GM20431 (cell line): ENCODE measurements at regions not wholly inside any gene's neighbourhood (a gene's known extent, or its start where the extent isn't known, plus 50 kb on each side); places are given as distances from the start of the nearest gene placed in this dataset.

Source experiments
- in situ Hi-C: fragments of 300-500 bp; cut with MseI, MboI; formaldehyde crosslinking; loops from one replicate; pipeline ENCODE4 v1.15.0; 2020; ENCODE audit warnings: low sequenced_read_pairs; ENCODE audit not compliant: unreplicated experiment

DNA sequence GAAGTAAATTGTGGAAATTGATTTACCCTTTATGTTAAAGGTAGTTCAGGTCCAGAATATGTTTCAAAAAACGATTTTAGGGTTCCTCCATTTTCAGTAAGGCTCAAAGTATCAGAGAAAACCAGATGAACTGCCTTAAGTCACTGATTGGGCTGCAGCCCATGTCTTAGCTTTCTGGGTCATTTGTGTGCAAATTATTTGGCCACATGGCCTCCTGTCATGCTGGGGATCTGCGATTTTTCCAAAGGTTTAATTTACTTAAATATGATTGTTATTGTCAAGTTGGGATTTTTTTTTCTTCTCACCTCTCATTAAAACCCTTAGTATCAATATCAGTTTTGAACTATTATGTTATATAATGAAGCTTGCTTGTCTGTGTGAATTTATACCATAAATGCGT lies 135.9 kb upstream of the DPYD start:
- in situ Hi-C loops, result no loop called here

DNA sequence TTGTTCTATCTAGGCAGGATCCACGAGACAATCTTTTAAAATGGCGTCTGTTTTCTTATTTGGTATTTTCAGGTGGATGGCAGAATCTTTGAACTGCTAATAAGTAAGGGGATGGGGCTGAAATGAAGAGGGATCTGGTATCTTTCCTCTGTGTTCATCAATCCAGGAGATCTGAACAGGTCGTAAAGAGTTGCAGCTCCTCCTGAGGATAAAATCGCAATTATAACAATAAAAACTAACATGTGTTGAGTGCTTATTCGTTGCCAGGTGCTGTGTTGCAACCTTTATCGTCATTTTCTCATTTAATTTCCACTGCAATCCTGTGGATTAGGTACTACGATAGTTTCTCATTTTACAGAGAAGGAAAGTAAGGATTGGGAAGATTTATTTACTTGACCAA lies 134.6 kb upstream of the DPYD start:
- in situ Hi-C loops, result no loop called here

DNA sequence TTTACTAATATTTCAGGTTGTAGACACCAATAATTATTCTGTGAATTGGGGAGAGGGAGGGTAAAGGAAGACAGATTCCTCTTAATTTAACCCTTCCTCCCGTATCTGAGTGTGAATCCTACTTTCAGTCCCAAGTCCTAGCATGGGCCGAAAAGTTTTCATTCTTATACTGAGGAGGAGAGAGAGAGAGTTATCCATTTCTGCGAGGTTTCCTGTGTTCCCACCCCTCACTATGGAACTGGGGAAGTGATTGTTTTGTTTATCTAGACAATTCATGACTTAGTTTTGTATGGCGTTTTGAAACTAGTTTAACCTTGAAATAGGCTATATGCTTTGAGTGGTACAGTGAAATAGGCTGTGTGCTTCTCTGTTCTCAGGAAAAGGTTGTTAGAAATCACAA lies 134.0 kb upstream of the DPYD start:
- in situ Hi-C loops, result no loop called here

DNA sequence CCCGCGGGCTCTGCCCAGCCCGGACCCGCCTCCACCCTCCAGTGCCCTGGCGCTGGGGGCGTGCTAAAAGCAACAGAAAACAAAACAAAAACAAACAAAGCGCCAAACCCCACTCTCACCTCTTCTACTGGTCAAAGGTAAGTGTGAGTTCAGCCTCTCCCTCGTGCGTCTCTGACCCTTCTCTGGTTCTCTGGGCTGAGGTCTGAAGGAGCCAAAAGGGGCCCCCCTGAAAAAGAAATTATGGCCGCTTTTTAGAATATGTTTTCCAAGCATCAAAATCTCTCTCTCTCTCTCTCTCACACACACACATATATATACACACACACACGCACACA lies 133.5 kb upstream of the DPYD start:
- in situ Hi-C loops, result no loop called here

DNA sequence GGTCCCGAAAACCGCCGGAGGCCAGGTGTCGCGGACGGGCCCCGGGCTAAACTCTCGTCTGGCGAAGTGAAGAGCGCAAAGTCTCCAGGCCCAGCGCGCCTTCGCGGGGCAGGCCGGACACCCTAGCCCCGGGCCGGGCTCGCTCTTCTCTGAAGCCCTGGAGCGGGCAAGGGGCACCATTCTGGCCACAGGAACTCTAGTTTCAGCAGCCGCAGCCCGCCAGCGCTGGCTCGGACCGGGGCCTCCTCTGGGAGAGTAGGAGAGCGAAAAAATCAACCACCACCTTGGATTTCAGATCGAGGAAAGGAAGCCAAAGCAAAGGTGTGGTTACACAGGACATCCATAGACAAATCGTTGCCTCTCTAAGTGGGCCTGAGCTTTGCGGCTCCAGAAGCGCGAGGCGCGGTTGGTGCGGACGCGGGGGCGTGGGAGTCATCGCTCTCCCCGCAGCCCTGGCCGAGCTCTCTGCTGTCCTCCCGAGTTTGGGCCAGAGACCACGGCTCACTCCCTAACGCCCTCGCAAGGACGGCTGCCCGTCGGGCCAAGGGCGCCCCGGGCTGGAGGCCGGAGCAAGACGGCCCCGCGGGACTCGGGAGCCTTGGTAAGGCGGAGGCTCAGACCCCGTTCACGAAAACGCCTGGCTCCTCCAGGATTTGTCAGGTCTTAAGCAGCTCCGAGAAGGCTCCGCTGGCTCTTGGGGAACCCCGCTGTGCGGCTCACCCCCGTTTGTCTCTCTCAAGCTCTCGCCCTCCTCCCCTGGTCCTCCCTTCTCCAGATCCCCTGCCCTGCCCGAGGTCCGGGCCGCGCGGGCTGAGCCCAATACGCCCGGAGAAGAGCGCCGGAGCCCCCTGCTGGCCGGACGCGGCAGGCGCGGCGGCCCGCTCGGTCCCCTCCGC lies 132.9 kb upstream of the DPYD start:
- in situ Hi-C loops, result no loop called here

DNA sequence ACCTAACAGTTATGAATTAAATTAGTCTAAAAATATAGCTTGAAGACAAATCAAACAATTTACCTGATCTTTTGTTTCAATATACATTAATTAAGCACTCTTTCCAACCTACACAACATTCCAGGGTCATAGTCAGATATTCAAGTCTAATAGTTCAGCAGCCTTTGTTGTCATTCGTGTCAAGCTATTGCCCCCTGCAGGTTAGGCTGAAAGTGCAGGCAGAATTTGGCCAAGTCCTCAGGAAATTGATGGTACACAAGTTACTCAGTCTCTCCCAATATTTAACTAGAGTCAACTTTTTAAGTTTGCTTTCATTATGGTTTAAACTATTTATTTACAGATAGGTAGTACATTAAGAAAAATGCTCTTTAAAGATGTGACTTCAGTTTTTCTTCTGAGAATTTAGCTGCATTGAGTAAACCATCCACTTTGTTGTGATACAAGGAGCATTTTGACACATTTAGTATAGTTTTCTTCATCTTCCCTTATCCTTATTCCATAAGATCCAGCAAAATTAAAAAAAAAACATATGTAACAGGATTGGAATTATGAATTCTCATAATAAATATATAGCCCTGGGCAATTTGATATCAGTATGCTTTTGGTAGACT lies 130.3 kb upstream of the DPYD start:
- in situ Hi-C loops, result no loop called here

DNA sequence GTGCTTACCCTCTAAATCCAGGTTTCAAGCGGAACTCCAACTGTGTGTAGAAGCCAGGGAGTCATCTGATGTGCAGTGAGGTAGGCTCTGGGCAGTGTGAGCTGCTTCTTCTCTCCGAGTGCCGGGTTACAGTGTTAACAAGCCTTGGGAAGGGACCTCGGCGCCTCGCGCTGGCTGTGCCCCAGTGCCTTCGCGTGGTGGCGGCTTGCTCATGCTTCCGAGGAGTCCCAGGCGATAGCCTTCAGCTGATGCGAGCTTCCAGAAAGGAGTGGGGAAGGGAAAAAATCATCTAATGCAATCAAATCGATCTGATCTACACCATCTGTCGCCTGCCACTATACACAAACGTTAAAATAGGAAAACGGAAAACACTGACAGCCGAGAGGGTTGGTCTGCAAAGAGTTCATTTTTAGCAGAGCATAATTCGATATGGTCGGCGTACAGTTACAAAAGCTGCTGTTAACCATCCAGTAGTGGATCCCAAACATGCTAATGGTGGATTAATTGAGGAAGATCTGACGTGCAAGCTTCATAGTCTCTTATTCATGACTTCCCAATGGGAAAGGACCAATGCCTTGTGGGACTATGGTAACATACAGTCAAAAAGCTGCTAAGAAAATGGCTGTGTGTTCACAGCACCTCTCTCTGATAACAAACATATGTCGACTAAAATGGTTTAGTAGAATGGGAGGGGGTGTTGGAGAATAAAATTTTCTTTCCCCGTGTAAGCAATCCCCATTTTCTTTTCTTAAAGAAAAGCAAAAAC lies 128.7 kb upstream of the DPYD start:
- in situ Hi-C loops, result loop anchor here (25.0 kb wide), 1 partner anchor 1087 kb away; no protein-coding TSS in a partner anchor

DNA sequence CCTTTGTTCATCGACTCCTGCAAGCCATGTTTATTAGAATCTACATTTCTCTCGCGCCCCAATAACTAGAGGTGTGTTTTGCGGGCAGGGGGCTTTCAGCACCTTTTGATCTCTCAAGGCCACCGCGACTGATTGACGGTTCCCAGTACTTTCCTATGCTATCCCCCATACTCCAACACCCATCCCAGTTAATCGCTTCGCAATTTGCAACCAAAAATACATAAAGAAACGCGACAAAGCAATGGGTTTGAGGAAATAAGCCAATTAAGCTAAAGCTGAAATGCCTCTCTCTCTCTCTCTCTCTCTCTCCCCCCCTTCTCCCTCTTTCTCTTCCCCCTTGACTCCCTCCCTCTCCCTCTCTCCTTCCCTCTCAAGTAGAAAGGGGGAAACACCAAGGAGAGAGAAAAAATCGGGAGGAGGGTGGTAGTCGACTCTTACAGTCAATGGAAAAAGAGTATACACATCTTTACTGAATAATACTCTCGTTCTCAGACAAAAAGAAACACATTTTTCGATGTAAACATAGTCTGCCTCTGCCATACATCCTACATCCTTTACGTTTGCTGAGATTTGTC lies 128.0 kb upstream of the DPYD start:
- in situ Hi-C loops, result loop anchor here (25.0 kb wide), 1 partner anchor 1087 kb away; no protein-coding TSS in a partner anchor

DNA sequence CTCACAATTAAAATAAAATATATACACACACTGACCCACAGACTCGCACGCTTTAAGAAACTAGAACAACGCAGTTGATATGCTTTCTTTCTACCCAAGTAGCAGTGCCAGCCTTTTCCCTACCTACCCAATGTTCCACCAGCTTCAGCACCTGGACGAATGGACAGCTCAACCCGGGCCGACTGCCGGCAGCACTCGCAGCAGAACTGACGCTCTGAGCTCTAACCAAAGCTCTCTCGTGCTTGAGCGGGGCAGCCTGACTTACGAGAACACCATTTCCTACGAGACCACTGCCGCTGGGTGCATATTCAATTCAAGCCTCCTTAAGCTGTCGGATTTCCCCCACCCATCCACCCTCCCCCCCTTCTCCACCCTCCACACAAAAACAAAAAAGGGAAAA lies 127.4 kb upstream of the DPYD start:
- in situ Hi-C loops, result loop anchor here (25.0 kb wide), 1 partner anchor 1086 kb away; no protein-coding TSS in a partner anchor

DNA sequence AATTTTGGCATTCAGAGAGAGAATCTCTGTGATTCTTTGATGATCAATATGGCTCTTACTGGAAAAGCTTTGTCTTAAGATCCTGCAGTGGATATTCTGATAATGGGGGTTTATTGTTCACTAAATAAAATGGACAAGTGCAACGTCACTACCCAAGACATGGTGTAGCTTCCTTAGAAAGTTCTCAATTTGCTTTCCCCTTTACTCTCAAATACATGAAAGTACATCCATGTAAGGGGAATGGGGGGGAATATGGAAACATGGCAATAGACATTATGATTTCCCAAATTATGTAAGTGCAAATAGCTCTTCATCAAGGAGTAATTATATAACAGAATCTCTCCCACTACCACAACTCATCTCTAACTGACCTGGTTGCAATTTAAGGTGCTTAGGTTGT lies 126.3 kb upstream of the DPYD start:
- in situ Hi-C loops, result loop anchor here (25.0 kb wide), 1 partner anchor 1085 kb away; no protein-coding TSS in a partner anchor

DNA sequence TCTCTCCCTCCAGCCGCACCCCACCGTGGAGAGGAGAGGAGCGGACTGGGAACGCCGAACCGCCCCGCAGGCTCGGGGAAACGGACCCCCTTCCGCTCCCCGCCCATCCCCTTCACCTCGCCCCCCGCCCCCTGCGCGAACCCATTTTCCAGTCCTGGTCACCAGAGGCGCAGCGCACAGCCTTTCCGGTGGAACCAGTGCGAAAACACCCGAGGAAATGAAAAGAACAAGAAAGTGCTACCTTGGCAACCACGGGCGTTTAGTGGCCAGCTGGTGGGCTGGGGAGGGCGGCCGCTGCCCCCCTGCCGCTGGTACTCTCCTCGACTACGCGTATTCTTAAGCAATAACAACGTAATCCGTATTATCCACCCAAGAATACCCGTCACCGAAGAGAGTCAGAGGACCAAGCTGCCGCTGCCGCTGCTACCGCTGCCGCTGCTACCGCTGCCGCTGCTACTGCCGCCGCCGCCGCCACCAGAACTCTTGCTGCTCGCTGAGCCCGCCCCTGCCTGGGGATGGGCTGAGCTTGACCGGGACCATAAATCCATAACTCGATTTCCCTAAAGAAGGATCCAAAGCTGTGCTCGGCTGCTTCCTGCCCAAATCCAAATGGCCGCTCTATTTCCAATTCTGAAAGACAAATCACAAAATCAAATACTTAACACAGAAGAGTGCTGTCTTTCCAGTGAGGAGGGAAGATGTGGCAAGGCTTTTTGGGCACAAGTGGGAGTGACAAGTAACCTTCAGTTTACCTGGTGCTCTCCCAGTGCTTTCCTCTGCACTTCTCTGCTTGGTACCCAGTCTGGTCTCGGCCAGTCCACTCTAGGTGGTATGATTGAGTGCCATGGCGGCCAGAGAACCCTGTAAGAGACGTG lies 125.2 kb upstream of the DPYD start:
- in situ Hi-C loops, result loop anchor here (25.0 kb wide), 1 partner anchor 1084 kb away; no protein-coding TSS in a partner anchor

DNA sequence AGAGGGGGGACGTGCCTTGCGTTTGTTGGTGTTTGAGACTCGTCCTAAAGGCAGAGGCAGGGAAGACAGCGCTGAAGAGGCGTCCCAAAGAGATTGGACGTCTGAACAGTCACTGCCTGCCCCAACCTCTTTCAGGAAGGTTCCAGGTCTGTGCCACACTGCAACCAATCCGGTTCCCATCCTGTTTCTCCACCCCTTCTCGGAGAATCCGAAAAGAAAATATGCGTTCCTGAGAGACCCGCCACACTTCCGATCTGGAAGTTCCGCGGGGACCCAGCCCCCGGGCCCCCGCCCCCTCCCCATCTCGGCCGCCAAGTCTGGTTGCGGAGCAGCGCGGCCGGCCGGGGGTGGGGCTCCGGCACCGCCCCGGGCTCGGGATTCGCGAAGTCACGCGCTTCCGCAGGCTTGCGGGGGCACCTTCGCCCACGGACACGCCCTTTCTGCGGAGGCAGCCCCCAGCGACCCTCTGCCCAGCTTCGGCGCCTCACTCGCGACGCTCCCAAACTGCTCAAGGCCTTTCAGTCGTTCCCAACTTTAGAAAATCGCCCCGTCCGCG lies 124.5 kb upstream of the DPYD start:
- in situ Hi-C loops, result loop anchor here (25.0 kb wide), 1 partner anchor 1083 kb away; no protein-coding TSS in a partner anchor

DNA sequence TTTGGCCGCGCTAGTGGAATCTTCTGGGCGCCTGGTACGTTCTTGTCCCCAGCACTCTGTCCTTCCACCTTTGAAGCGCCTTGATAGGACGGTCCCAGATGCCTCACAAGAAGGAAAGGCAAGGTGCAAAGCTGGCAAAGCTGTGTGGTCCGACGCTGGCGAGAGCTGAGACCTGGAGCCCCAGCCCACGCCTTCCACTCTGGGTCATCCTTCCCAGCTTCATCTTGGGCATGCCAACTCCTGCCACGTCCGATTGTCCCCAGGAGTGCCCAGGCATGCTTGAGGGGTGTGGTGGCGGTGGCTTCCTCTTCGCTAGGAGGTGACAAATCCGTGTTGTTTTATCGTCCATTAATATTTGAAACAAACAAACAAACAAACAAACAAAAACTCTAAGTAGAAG lies 123.9 kb upstream of the DPYD start:
- in situ Hi-C loops, result loop anchor here (25.0 kb wide), 1 partner anchor 1082 kb away; no protein-coding TSS in a partner anchor

DNA sequence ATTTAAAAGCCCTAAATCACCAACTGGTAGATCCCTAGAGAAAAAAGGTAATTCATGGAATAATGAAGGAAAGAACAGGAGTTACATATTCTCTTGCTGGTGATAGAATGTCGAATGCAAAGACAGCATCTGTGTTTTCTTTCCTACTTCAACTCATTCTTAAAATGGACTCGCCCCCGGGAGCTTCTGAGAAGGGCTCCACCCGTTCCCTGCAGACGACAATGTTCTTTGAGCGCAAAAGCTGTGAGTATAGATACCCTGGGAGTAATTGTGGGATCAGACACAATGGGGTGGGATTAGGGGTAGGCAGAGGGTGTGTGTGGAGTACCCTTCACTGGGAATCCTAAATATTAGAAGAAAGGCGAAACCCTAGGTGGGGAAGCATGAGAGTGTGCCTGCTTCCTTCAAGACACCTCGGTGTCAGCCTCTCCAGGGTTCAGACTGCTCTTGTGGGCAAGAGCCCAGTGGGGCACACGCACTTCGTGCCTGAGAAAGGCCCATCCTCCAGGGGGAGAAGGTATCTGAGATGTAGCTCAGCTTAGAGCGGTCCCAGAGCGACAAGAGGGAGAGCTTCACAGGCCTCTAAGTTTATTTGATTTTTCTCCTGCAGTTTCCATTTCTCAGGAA lies 123.3 kb upstream of the DPYD start:
- in situ Hi-C loops, result loop anchor here (25.0 kb wide), 1 partner anchor 1082 kb away; no protein-coding TSS in a partner anchor

DNA sequence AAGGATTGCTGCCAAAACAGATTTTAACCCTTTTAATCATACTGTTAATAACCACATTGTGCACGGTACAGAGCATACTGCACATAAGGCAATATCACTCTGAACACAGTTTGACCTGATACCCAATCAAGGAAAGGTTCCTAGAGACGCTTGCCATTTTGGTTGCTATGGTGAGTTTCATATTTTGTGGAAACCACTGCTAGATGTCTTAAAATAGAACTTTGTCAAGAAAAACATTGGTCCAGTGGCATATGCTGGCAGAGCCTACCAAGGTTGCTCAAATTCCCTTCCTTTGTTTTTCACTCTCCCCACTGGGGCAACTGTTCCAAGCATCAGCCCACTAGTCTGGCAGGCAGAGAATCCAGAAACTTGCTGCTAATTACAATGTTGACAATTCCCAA lies 114.8 kb upstream of the DPYD start:
- in situ Hi-C loops, result loop anchor here (25.0 kb wide), 1 partner anchor 1073 kb away; no protein-coding TSS in a partner anchor

DNA sequence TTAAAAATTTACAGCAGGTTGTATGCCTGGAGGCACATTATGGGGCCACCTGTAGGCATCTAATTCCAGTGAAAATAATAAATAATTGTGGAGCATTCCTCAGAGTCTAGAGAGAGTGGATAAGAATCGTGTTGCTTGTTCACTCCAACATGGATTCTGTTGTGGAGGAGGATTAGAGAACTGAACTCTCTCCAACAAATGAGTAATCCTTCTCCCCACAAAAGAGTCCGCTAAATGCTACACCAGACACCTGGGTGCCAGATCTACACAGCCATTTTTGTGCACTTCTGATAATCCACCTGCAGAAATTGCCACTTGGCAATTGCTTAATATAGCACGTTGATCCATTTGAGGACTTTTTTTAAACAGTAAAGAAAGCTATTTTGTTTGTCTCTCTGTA lies 113.7 kb upstream of the DPYD start:
- in situ Hi-C loops, result loop anchor here (25.0 kb wide), 1 partner anchor 1072 kb away; no protein-coding TSS in a partner anchor

DNA sequence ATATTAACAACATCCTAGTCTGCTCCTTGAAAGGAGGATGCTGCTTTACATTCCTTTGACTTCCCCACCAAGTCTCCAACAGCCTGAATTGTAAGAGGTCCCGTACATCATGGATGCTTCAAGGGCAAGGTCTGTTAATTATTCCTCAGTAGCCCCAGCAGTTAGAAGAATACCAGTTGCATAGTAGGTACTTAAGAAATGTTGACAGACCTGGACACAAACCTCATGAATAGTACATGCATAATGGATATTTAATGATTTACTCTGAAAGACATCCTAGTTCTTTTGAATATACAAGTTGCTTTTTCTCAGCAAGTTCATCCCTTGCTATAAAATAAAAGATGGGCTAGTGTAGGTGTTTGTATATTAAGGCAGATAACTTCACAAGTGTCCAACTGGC lies 112.1 kb upstream of the DPYD start:
- in situ Hi-C loops, result loop anchor here (25.0 kb wide), 1 partner anchor 1071 kb away; no protein-coding TSS in a partner anchor

DNA sequence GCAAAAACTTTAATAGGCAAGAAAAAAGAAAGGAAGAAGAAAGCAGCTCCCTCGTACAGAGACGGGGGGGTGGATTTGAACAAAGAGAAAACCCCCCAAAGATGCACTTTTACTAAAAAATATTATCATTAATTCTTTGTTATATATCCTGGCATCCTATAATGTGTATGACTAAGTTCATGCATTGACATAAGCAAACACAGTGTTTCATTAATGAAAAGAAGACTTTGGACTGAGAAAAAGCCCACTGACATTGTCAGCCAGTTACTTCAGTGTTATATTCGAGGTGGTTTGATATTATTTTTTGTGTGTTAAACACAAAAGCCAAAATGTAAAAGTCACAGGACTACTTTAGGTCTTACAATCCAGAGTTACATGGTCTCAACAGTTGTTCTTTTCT lies 110.1 kb upstream of the DPYD start:
- in situ Hi-C loops, result loop anchor here (25.0 kb wide), 1 partner anchor 1069 kb away; no protein-coding TSS in a partner anchor
